Effector memory CD8-positive, alpha-beta T cell (primary cell): ENCODE measurements at regions not wholly inside any gene's neighbourhood (a gene's known extent, or its start where the extent isn't known, plus 50 kb on each side); places are given as distances from the start of the nearest gene placed in this dataset.

Experiments used
- ATAC-seq: fragments of 150-1000 bp; cut with Tn5 transposase; replicated peaks from 2 replicates; pipeline ENCODE4 v1.10.0; 2021; ENCODE audit warnings: mild to moderate bottlenecking, moderate library complexity
- DNase-seq, 3 experiments: peaks; one replicate each; pipeline ENCODE4 v3.0.0; 2021
- H3K27ac Mint-ChIP-seq, 2 donors: one replicate each; pipeline ENCODE4 v1.8.0; 2022; ENCODE audit warnings: mild to moderate bottlenecking in 2 of 2, mixed read lengths in 2 of 2, moderate library complexity in 2 of 2
- H3K27me3 Mint-ChIP-seq, 2 donors: one replicate each; pipeline ENCODE4 v1.8.0; 2022; ENCODE audit warnings: mixed read lengths in 2 of 2
- H3K36me3 Mint-ChIP-seq: one replicate; pipeline ENCODE4 v1.8.0; 2022; ENCODE audit warnings: mild to moderate bottlenecking, moderate library complexity, mixed read lengths; ENCODE audit not compliant: insufficient read depth
- H3K4me1 Mint-ChIP-seq, 2 donors: one replicate each; pipeline ENCODE4 v1.8.0; 2022; ENCODE audit warnings: low read depth in 2 of 2, mixed read lengths in 2 of 2
- H3K4me3 Mint-ChIP-seq, 2 donors: one replicate each; pipeline ENCODE4 v1.8.0; 2022; ENCODE audit warnings: mild to moderate bottlenecking in 2 of 2, mixed read lengths in 2 of 2, moderate library complexity in 2 of 2
- H3K9me3 Mint-ChIP-seq, 2 donors: one replicate each; pipeline ENCODE4 v1.8.0; 2022; ENCODE audit warnings: mixed read lengths in 2 of 2

DNA sequence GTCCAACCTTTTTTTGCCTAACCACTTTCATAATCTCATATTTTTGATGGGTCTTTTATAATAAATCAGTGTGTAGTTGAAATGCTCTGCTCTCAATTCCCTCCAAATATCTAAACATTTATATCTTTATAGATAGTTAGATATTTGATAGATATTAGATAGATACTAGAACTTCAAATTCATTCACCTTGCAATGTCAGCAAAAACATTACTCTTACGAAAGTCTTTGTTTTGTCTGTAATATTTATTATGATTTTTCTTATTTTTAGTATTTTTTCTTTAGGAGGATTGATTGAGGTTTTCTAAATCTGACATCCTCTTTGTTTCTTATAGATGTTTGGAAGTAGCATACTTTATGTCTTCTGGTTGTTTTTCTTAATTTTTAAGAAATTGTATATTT lies 2563.6 kb downstream of the PCDH7 start:
- DNase-seq, result no peak
- Mint-ChIP-seq H3K27me3 (no peaks in the 10 kb centered on the region), H3K4me1 (no peaks in the 10 kb centered on the region), H3K27ac (no peak overlapping the region), H3K4me3 (no peak overlapping the region), H3K36me3 (no peaks in the 10 kb centered on the region), H3K9me3 (peaks cover 2 to 17% of the 10 kb centered on the region in 2 donors)
- no peak for ATAC-seq

DNA sequence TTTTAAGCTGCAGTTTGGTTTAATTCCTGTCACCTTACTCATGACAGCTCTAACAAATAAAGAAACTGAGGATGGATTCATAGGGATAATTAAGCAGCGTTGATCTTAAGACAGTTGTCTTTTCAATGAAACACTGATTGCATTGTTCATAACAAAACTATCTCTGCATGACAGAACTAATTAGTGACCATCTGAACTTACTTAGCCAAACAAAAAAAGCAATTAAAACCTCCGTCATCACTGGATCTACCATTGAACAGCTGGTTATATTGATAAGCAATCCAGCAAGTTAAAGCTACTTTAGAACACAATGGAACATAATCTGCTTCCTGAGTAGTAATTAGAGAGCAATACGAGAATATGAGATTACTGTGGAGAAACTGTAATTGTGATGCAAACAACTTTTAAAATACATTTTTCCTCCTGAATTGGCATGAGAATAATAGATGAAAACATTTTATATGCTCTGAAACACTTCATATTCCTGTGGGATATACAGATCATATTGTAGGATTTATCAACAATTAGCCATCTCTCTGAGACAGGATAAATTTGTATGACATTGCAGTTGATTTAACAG lies 2576.8 kb downstream of the PCDH7 start:
- Mint-ChIP-seq H3K4me1 (no peaks in the 10 kb centered on the region), H3K27ac (no peak overlapping the region), H3K27me3 (no peaks in the 10 kb centered on the region), H3K36me3 (no peaks in the 10 kb centered on the region), H3K4me3 (no peak overlapping the region), H3K9me3 (peaks cover 3 to 19% of the 10 kb centered on the region in 2 donors)
- ATAC-seq, result no peak
- DNase-seq, result no peak

GRCh38 chr4:33302321-33302720 lies 2582.2 kb downstream of the PCDH7 start:
- Mint-ChIP-seq H3K27me3 (no peaks in the 10 kb centered on the region), H3K4me1 (no peaks in the 10 kb centered on the region), H3K36me3 (no peaks in the 10 kb centered on the region), H3K4me3 (no peak overlapping the region), H3K9me3 (peaks cover 7 to 27% of the 10 kb centered on the region in 2 donors), H3K27ac (no peak overlapping the region)
- DNase-seq, result no peak
- ATAC-seq, result no peak

DNA sequence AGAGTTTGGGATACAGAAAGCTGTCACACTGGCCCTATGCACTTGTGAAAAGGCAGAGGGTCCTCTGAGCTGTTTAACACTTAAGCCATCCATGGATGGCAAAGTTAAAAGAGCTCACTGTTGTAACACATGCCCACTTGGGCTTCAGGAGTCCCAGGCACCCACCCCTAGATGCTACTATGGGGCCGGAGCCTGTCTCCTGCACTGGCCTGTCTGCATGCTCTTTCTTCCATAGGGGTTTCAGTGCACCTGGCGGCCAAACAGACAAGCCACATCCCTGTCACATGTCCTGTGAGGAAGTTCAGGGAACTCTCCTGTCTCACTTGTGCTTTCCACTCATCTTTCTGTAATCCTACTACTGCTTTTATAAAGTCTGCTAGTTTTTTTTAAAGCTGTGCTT lies 2586.0 kb downstream of the PCDH7 start:
- H3K27ac Mint-ChIP-seq, result no peak overlapping the region
- no peaks in the 10 kb centered on the region for H3K36me3 Mint-ChIP-seq
- no peak overlapping the region for H3K4me3 Mint-ChIP-seq
- no peak for DNase-seq
- peaks cover 5 to 8% of the 10 kb centered on the region in 2 donors for H3K9me3 Mint-ChIP-seq
- no peaks in the 10 kb centered on the region for H3K4me1 Mint-ChIP-seq
- ATAC-seq, result no peak
- H3K27me3 Mint-ChIP-seq, result no peaks in the 10 kb centered on the region

GRCh38 chr4:33316033-33316432 lies 2595.9 kb downstream of the PCDH7 start:
- no peak for ATAC-seq
- Mint-ChIP-seq H3K36me3 (no peaks in the 10 kb centered on the region), H3K9me3 (peaks cover 11 to 13% of the 10 kb centered on the region in 2 donors), H3K4me1 (no peaks in the 10 kb centered on the region), H3K4me3 (no peak overlapping the region), H3K27me3 (no peaks in the 10 kb centered on the region), H3K27ac (no peak overlapping the region)
- DNase-seq, result no peak

DNA sequence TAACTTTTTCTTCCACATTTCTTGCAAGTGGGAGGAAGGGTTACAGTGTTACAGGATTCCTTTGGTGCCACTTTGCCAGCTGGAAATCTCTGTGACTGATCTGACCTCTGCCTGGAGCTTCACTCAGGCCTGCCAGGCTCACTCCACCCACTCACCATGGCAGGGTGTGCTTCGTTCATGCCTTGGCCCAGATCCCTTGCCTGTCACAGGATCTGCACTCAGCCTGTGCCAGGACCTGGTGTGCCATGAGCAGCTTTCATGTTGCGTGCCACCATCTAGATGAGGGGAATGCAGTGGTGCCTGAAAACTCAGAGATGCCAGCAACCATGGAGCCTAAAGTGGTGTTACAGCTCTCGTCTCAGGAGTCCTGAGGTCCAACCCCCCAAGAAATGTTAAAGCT lies 2596.4 kb downstream of the PCDH7 start:
- Mint-ChIP-seq H3K4me1 (no peaks in the 10 kb centered on the region), H3K4me3 (no peak overlapping the region), H3K9me3 (peaks cover 11 to 13% of the 10 kb centered on the region in 2 donors), H3K36me3 (no peaks in the 10 kb centered on the region), H3K27me3 (no peaks in the 10 kb centered on the region), H3K27ac (no peak overlapping the region)
- ATAC-seq, result no peak
- no peak for DNase-seq

DNA sequence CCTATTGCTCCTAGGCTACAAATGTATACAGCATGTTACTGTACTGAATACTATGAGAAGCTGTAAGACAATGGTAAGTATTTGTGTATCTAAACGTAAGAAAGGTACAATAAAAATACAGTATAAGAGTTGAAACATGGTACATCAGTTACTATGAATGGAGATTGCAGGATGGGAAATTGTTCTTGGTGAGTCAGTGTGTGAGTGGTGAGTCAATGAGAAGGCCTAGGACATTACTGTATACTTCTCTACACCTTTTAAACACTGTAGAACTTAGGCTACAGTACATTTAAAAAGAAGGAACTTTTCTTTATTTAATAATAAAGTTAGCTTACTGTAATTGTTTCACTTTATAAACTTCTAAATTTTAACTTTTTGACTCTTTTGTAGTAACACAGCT lies 2603.2 kb downstream of the PCDH7 start:
- ATAC-seq, result no peak
- Mint-ChIP-seq H3K27ac (no peak overlapping the region), H3K4me3 (no peak overlapping the region), H3K36me3 (no peaks in the 10 kb centered on the region), H3K27me3 (no peaks in the 10 kb centered on the region), H3K4me1 (no peaks in the 10 kb centered on the region), H3K9me3 (peaks cover 7 to 8% of the 10 kb centered on the region in 2 donors)
- no peak for DNase-seq

- Mint-ChIP-seq H3K27ac (no peak overlapping the region), H3K9me3 (peaks cover 8 to 14% of the 10 kb centered on the region in 2 donors), H3K27me3 (no peaks in the 10 kb centered on the region), H3K4me1 (no peaks in the 10 kb centered on the region), H3K4me3 (no peak overlapping the region), H3K36me3 (no peaks in the 10 kb centered on the region)
- ATAC-seq (no peak), DNase-seq (no peak)
These were observed 2614.2 kb downstream of the PCDH7 start for GRCh38 chr4:33334416-33334815.

- Mint-ChIP-seq H3K9me3 (peaks cover 4 to 7% of the 10 kb centered on the region in 2 donors), H3K27ac (no peak overlapping the region), H3K36me3 (no peaks in the 10 kb centered on the region), H3K4me3 (no peak overlapping the region), H3K4me1 (no peaks in the 10 kb centered on the region), H3K27me3 (no peaks in the 10 kb centered on the region)
- ATAC-seq (no peak), DNase-seq (no peak)
These were observed 2619.6 kb downstream of the PCDH7 start for GRCh38 chr4:33339762-33340161.

DNA sequence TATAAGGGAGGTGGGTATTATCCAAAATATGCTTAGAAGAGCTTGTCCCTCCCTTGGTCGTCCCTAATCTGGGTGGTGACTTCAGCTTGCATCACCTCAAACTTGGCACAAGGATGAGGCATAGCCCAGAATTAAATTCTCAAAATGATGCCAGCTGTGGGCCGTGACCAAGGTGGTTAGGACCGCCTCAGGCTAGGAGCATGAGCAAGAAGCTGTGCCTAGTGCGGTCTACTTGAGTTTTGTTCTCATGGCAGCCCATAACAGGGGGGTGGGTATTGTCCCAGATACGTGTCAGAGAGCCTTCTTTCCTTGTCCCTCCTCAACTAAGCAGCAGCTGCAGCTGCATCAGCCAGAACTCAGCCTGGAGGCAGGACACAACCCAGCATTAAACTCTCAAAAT lies 2620.0 kb downstream of the PCDH7 start:
- H3K27ac Mint-ChIP-seq, result no peak overlapping the region
- no peaks in the 10 kb centered on the region for H3K27me3 Mint-ChIP-seq
- no peak for ATAC-seq

GRCh38 chr4:33349376-33349775 lies 2629.2 kb downstream of the PCDH7 start:
- H3K27ac Mint-ChIP-seq, result no peak overlapping the region

More for the DNA sequence above, 2620.0 kb downstream of the PCDH7 start:
- peaks cover 4 to 10% of the 10 kb centered on the region in 2 donors for H3K9me3 Mint-ChIP-seq
- no peaks in the 10 kb centered on the region for H3K4me1 Mint-ChIP-seq
- no peak overlapping the region for H3K4me3 Mint-ChIP-seq
- H3K36me3 Mint-ChIP-seq, result no peaks in the 10 kb centered on the region
- no peak for DNase-seq

GRCh38 chr4:33357121-33357520 lies 2637.0 kb downstream of the PCDH7 start:
- Mint-ChIP-seq H3K27me3 (no peaks in the 10 kb centered on the region), H3K4me3 (no peak overlapping the region), H3K4me1 (no peaks in the 10 kb centered on the region), H3K9me3 (peaks cover 0 to 5% of the 10 kb centered on the region in 2 donors), H3K36me3 (no peaks in the 10 kb centered on the region), H3K27ac (no peak overlapping the region)
- no peak for DNase-seq
- no peak for ATAC-seq

More at GRCh38 chr4:33349376-33349775, 2629.2 kb downstream of the PCDH7 start:
- peaks cover 7 to 9% of the 10 kb centered on the region in 2 donors for H3K9me3 Mint-ChIP-seq
- ATAC-seq, result no peak
- DNase-seq, result no peak
- no peaks in the 10 kb centered on the region for H3K36me3 Mint-ChIP-seq
- no peak overlapping the region for H3K4me3 Mint-ChIP-seq
- no peaks in the 10 kb centered on the region for H3K27me3 Mint-ChIP-seq
- H3K4me1 Mint-ChIP-seq, result no peaks in the 10 kb centered on the region

DNA sequence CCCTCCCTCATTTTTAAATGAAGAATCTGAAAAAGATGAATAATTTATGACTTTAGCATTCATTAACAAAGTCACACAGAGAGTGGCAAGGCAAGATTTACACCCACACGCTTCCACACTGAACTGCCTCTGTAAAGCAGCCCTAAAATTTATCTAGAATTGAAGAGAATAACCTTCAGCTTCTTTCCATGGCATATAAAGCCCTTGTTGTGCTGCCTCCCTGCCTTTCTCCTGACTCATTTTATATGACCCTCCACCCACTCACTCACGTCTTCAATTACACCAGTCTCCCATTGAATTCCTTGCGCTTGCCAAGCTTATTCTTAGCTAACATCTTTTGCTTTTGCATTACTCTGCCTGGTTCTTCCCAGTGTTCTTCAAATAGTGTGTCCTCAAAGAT lies 2649.3 kb downstream of the PCDH7 start:
- Mint-ChIP-seq H3K4me3 (no peak overlapping the region), H3K27ac (no peak overlapping the region), H3K4me1 (no peaks in the 10 kb centered on the region), H3K9me3 (peaks cover 9 to 23% of the 10 kb centered on the region in 2 donors), H3K27me3 (no peaks in the 10 kb centered on the region), H3K36me3 (no peaks in the 10 kb centered on the region)
- DNase-seq, result no peak
- ATAC-seq, result no peak

GRCh38 chr4:33381816-33382215 lies 2661.6 kb downstream of the PCDH7 start:
- H3K27ac Mint-ChIP-seq, result no peak overlapping the region
- peaks cover 2 to 7% of the 10 kb centered on the region in 2 donors for H3K9me3 Mint-ChIP-seq
- no peak overlapping the region for H3K4me3 Mint-ChIP-seq
- ATAC-seq, result no peak
- H3K36me3 Mint-ChIP-seq, result peaks cover 3% of the 10 kb centered on the region
- DNase-seq, result no peak
- H3K4me1 Mint-ChIP-seq, result no peaks in the 10 kb centered on the region
- no peaks in the 10 kb centered on the region for H3K27me3 Mint-ChIP-seq

GRCh38 chr4:33386764-33387163 lies 2666.6 kb downstream of the PCDH7 start:
- Mint-ChIP-seq H3K36me3 (peaks cover 3% of the 10 kb centered on the region), H3K9me3 (peaks cover 2 to 7% of the 10 kb centered on the region in 2 donors), H3K27ac (no peak overlapping the region), H3K4me3 (no peak overlapping the region), H3K27me3 (no peaks in the 10 kb centered on the region), H3K4me1 (no peaks in the 10 kb centered on the region)
- DNase-seq (no peak), ATAC-seq (no peak)
